Psoas muscle (tissue), 7 donors: ENCODE measurements at regions not wholly inside any gene's neighbourhood (a gene's known extent, or its start where the extent isn't known, plus 50 kb on each side); places are given as distances from the start of the nearest gene placed in this dataset.

Experiments
- ATAC-seq, 4 donors: fragments of 200-7000 bp; cut with Tn5 transposase; one replicate each; pipeline ENCODE4 v1.9.1; 2020; ENCODE audit warnings: moderate library complexity in 3 of 4, mild to moderate bottlenecking in 2 of 4
- DNase-seq, 2 donors: peaks; one replicate each; pipeline ENCODE4 v3.0.0-alpha.2; 2020
- H3K27ac ChIP-seq: fragments of 200-600 bp; one replicate; pipeline ENCODE4 v1.8.0; 2022
- H3K27me3 ChIP-seq, 3 donors: fragments of 200-600 bp in 1 of 3; one replicate each; pipeline versions ENCODE4 v1.6.1 to v1.8.0; 2013 to 2022; ENCODE audit warnings: low read length in 2 of 3, mild to moderate bottlenecking in 2 of 3, moderate library complexity in 1 of 3; ENCODE audit not compliant: insufficient read depth in 3 of 3
- H3K36me3 ChIP-seq, 2 donors: fragments of 200-600 bp in 1 of 2; one replicate each; pipeline versions ENCODE4 v1.6.1 to v1.8.0; 2013 to 2022; ENCODE audit warnings: low read depth in 1 of 2, mild to moderate bottlenecking in 1 of 2, moderate library complexity in 1 of 2; ENCODE audit not compliant: insufficient read depth in 1 of 2
- H3K4me1 ChIP-seq: fragments of 200-600 bp; one replicate; pipeline ENCODE4 v1.8.0; 2022
- H3K4me3 ChIP-seq: fragments of 200-600 bp; one replicate; pipeline ENCODE4 v1.8.0; 2022; ENCODE audit warnings: mild to moderate bottlenecking
- H3K9me3 ChIP-seq: fragments of 200-600 bp; one replicate; pipeline ENCODE4 v1.8.0; 2022
- CTCF ChIP-seq: fragments of 200-600 bp; IDR thresholded peaks from one replicate; pipeline ENCODE4 v1.8.0; 2022; ENCODE audit warnings: antibody characterized with exemption
- WGBS, 3 donors: extraction: QIAGEN DNeasy Blood & Tissue Kit; methylation state at CpG; one replicate each; pipeline versions ENCODE4 v1.1.6 to v1.1.7; 2013; 5-methylcytosine and 5-hydroxymethylcytosine counted together
- intact Hi-C, 2 donors: fragments of 100-400 bp; cut with DNase I; formaldehyde crosslinking; loops; one replicate each; pipeline versions ENCODE4 v1.11.0 to v1.14.2; 2022
- donor health status: healthy with polysubstance abuse.
- donor health status: DM: no; HTN: no; CAD: no; lungs with moderate emphysema.
- donor health status: Bipolar disorder and iron deficiency.
- donor health status: healthy.
- donor health status: DM: yes; HTN: yes; CAD: no.
- donor health status: DM: no; HTN: no; CAD: no.
- donor health status: DM: yes; HTN: yes; CAD: no.

DNA sequence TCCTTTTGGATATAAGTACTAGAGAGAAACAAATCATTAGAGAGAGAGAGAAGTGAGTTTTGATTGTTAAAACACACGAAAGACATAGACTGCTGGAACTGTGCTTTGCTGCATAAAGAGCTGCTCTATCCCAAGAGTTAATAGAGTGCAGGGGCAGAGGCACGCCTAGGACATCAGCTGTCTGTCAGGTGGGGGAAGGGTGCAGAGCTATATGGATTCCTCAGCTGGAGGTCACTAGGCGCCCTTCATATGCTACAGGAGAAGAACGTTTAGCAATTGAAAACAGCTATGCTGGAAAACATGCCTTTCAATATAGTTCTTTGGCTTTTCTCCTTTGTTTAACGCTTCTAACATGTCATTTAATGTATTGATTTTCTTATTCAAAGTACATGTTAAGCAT, 169.0 kb upstream of the MCHR2 start:
- ATAC-seq = no peak
- no peak overlapping the region for H3K4me3 ChIP-seq
- TF ChIP-seq CTCF = no peak
- H3K27ac ChIP-seq = no peak overlapping the region
- no peaks in the 10 kb centered on the region for H3K27me3 ChIP-seq
- no peaks in the 10 kb centered on the region for H3K9me3 ChIP-seq
- intact Hi-C loops = no loop called here
- WGBS, 3 donors = 50 to 58% (median 56%) methylated on average over 5 of the region's 5 CpGs
- no peaks in the 10 kb centered on the region for H3K36me3 ChIP-seq
- DNase-seq = no peak
- no peaks in the 10 kb centered on the region for H3K4me1 ChIP-seq

- Histone ChIP-seq H3K9me3 (no peaks in the 10 kb centered on the region), H3K27me3 (no peaks in the 10 kb centered on the region), H3K27ac (no peak overlapping the region), H3K4me3 (no peak overlapping the region), H3K36me3 (no peaks in the 10 kb centered on the region), H3K4me1 (no peaks in the 10 kb centered on the region)
- no peak for TF ChIP-seq CTCF
- no peak for ATAC-seq
- 81 to 94% (median 86%) methylated on average over 2 of the region's 2 CpGs for WGBS, 3 donors
- no peak for DNase-seq
- intact Hi-C loops = no loop called here
Measured at GRCh38 chr6:100161782-100162365, 167.9 kb upstream of the MCHR2 start.

GRCh38 chr6:100160930-100161329, 166.9 kb upstream of the MCHR2 start:
- whole genome bisulfite sequencing, 3 donors = 74 to 85% (median 81%) methylated on average over 3 of the region's 3 CpGs
- intact Hi-C loops = no loop called here
- no peak for TF ChIP-seq CTCF
- Histone ChIP-seq H3K9me3 (no peaks in the 10 kb centered on the region), H3K4me3 (no peak overlapping the region), H3K27ac (no peak overlapping the region), H3K4me1 (no peaks in the 10 kb centered on the region), H3K36me3 (no peaks in the 10 kb centered on the region), H3K27me3 (no peaks in the 10 kb centered on the region)
- DNase-seq = no peak
- no peak for ATAC-seq

- H3K9me3 ChIP-seq = no peaks in the 10 kb centered on the region
- DNase-seq = no peak
- H3K36me3 ChIP-seq = no peaks in the 10 kb centered on the region
- intact Hi-C loops = no loop called here
- no peak for TF ChIP-seq CTCF
- no peak overlapping the region for H3K27ac ChIP-seq
- no peak overlapping the region for H3K4me3 ChIP-seq
- ATAC-seq = no peak
- 91 to 95% (median 95%) methylated on average over 2 of the region's 2 CpGs for WGBS, 3 donors
- H3K4me1 ChIP-seq = no peaks in the 10 kb centered on the region
- H3K27me3 ChIP-seq = no peaks in the 10 kb centered on the region
Measured at GRCh38 chr6:100155141-100155540, 161.1 kb upstream of the MCHR2 start.

DNA sequence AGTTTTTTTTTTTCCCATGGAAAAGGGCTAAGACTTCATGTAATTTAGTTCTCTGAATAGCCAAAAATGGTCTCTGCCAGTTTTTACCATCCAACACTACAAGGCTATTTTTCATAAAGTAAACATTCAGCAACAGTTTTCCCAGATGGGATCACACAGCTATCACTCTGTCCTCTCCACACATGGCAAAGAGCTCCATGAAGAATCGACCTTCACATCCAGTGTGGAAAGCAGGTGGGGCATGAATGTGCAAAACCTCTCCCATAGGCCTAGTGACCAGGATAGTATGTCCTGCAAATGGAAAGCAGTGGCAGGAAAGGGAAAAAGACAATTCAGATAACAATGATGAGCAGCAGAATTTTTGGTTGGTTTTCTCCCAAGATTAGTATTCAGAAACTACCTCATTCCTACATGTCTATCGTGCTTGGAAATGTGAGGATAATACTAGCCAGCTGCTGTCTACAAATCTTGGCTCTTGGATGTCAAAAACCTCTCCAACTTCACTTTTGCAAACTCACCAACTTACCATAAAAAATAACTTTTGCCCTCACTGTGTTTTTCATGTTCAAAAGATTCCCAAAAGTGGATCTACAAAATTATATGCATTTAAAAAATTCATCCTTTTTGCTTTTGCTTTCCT, 159.7 kb upstream of the MCHR2 start:
- no peak for ATAC-seq
- no peak for TF ChIP-seq CTCF
- Histone ChIP-seq H3K9me3 (no peaks in the 10 kb centered on the region), H3K27me3 (no peaks in the 10 kb centered on the region), H3K4me1 (no peaks in the 10 kb centered on the region), H3K27ac (no peak overlapping the region), H3K36me3 (no peaks in the 10 kb centered on the region), H3K4me3 (no peak overlapping the region)
- intact Hi-C loops = no loop called here
- no peak for DNase-seq
- WGBS, 3 donors = 13 to 29% (median 26%) methylated on average over 2 of the region's 2 CpGs
